Islet precursor cell (in vitro differentiated cells): ENCODE measurements at regions not wholly inside any gene's neighbourhood (a gene's known extent, or its start where the extent isn't known, plus 50 kb on each side); places are given as distances from the start of the nearest gene placed in this dataset.

ENCODE experiments used
- DNase-seq: peaks from one replicate; pipeline ENCODE4 v3.0.0-alpha.2; 2018

- no peak for DNase-seq
Observed at GRCh38 chr5:54601411-54602230, 84.1 kb downstream of the SNX18 start.
